NCI-H1092 treated with DMSO at 0.1 percent for 48 hours (cell line): ENCODE measurements at regions not wholly inside any gene's neighbourhood (a gene's known extent, or its start where the extent isn't known, plus 50 kb on each side); places are given as distances from the start of the nearest gene placed in this dataset.
"Not testable (repeated sequence)": the region's sequence is repeated elsewhere in the genome, so short reads cannot be mapped to it uniquely, and the experiment has no call there.

Source experiments
- DNase-seq: peaks from one replicate; lab custom pipeline; 2025; lab: John Stamatoyannopoulos, UW

GRCh38 chr11:10955616-10956015, 97.8 kb upstream of the ZBED5 start:
- DNase-seq, result no peak

- no peak for DNase-seq
These were observed 96.3 kb upstream of the ZBED5 start for GRCh38 chr11:10954184-10954583.

GRCh38 chr11:10952872-10953271, 95.0 kb upstream of the ZBED5 start:
- DNase-seq, result no peak

- DNase-seq, result not testable (repeated sequence)
These were observed 90.1 kb upstream of the ZBED5 start for GRCh38 chr11:10947935-10948334.

- no peak for DNase-seq
These were observed 88.2 kb upstream of the ZBED5 start for GRCh38 chr11:10946072-10946471.

- no peak for DNase-seq
These were observed 87.3 kb upstream of the ZBED5 start for GRCh38 chr11:10945196-10945595.

GRCh38 chr11:10943968-10944367, 86.1 kb upstream of the ZBED5 start:
- DNase-seq, result no peak

- no peak for DNase-seq
These were observed 84.8 kb upstream of the ZBED5 start for GRCh38 chr11:10942620-10943019.

- no peak for DNase-seq
These were observed 84.0 kb upstream of the ZBED5 start for GRCh38 chr11:10941871-10942270.

- no peak for DNase-seq
These were observed 83.6 kb upstream of the ZBED5 start for GRCh38 chr11:10941414-10941813.

- no peak for DNase-seq
These were observed 81.0 kb upstream of the ZBED5 start for GRCh38 chr11:10938650-10939387.

- no peak for DNase-seq
These were observed 80.4 kb upstream of the ZBED5 start for GRCh38 chr11:10938231-10938630.

- no peak for DNase-seq
These were observed 79.5 kb upstream of the ZBED5 start for GRCh38 chr11:10937385-10937771.

GRCh38 chr11:10936626-10937384, 79.0 kb upstream of the ZBED5 start:
- no peak for DNase-seq

GRCh38 chr11:10935015-10935559, 77.2 kb upstream of the ZBED5 start:
- DNase-seq, result no peak

GRCh38 chr11:10934293-10934860, 76.5 kb upstream of the ZBED5 start:
- DNase-seq, result no peak

- DNase-seq, result peak; percentile 79
These were observed 75.8 kb upstream of the ZBED5 start for GRCh38 chr11:10933455-10934292.

- DNase-seq, result no peak
These were observed 75.1 kb upstream of the ZBED5 start for GRCh38 chr11:10932976-10933375.

GRCh38 chr11:10931761-10932670, 74.2 kb upstream of the ZBED5 start:
- peak; percentile 54 for DNase-seq

GRCh38 chr11:10930972-10931760, 73.3 kb upstream of the ZBED5 start:
- peak; percentile 54 for DNase-seq
